Caco-2 (cell line): ENCODE measurements at regions not wholly inside any gene's neighbourhood (a gene's known extent, or its start where the extent isn't known, plus 50 kb on each side); places are given as distances from the start of the nearest gene placed in this dataset.

Experiments
- BruUV-seq: library from RNA; stranded (reverse); fragments of 400-500 nt; replicated peaks from 2 replicates; lab custom pipeline; 2021; lab: Mats Ljungman, UMichigan
- CTCF ChIA-PET: fragments of 300-600 bp; sonication (Branson Sonifier 250); formaldehyde crosslinking; loops from one replicate; lab custom pipeline; 2022; ENCODE audit warnings: antibody characterized with exemption; lab: Charles Lee
- POLR2A ChIA-PET: fragments of 300-600 bp; sonication (Branson Sonifier 250); formaldehyde crosslinking; loops from one replicate; lab custom pipeline; 2022; ENCODE audit warnings: antibody characterized with exemption; lab: Charles Lee
- DNase-seq, 2 experiments: peaks; one replicate each; pipeline versions ENCODE4 v3.0.0 to v3.0.0-alpha.2; 2020 to 2022
- H3K27me3 ChIP-seq: replicated peaks from 2 replicates; pipeline ENCODE4 v1.6.0; 2011; ENCODE audit warnings: low read length; ENCODE audit not compliant: control insufficient read depth, insufficient read depth
- H3K36me3 ChIP-seq: 2 replicates; pipeline ENCODE4 v1.5.1; 2011; ENCODE audit warnings: low read length; ENCODE audit not compliant: control insufficient read depth, insufficient read depth
- H3K4me1 ChIP-seq: fragments of 250-450 bp; sonication (Bioruptor Pico); 2 replicates; pipeline ENCODE4 v1.5.1; 2020; ENCODE audit warnings: mild to moderate bottlenecking
- H3K4me3 ChIP-seq: 2 replicates; pipeline ENCODE4 v1.5.1; 2011; ENCODE audit warnings: low read depth, mild to moderate bottlenecking, control low read depth, low read length
- H3K9me3 ChIP-seq: fragments of 250-450 bp; sonication (Bioruptor Pico); 2 replicates; pipeline ENCODE4 v1.5.1; 2020; ENCODE audit warnings: mild to moderate bottlenecking, moderate library complexity
- H3K27ac Mint-ChIP-seq: one replicate; pipeline ENCODE4 v1.8.0; 2022; ENCODE audit warnings: mixed read lengths; ENCODE audit not compliant: unreplicated experiment
- H3K27me3 Mint-ChIP-seq: one replicate; pipeline ENCODE4 v1.8.0; 2022; ENCODE audit warnings: mixed read lengths; ENCODE audit not compliant: insufficient read depth, unreplicated experiment
- H3K36me3 Mint-ChIP-seq: one replicate; pipeline ENCODE4 v1.8.0; 2022; ENCODE audit warnings: mild to moderate bottlenecking, mixed read lengths; ENCODE audit not compliant: insufficient read depth, unreplicated experiment
- H3K4me1 Mint-ChIP-seq: one replicate; pipeline ENCODE4 v1.8.0; 2022; ENCODE audit warnings: low read depth, mixed read lengths; ENCODE audit not compliant: unreplicated experiment
- H3K4me3 Mint-ChIP-seq: one replicate; pipeline ENCODE4 v1.8.0; 2022; ENCODE audit warnings: mild to moderate bottlenecking, moderate library complexity, mixed read lengths; ENCODE audit not compliant: unreplicated experiment
- H3K9me3 Mint-ChIP-seq: one replicate; pipeline ENCODE4 v1.8.0; 2022; ENCODE audit warnings: mixed read lengths; ENCODE audit not compliant: unreplicated experiment
- CTCF ChIP-seq, 2 experiments: fragments of 200-600 bp in 1 of 2; IDR thresholded peaks; 1 replicate in 1 of 2; 2 replicates in 1 of 2; pipeline versions ENCODE4 v1.5.1 to v1.8.0; 2011 to 2022; ENCODE audit warnings: antibody characterized with exemption in 1 of 2, control low read depth in 1 of 2, inconsistent platforms in 1 of 2, low read depth in 1 of 2, low read length in 1 of 2, mild to moderate bottlenecking in 1 of 2, moderate library complexity in 1 of 2; ENCODE audit not compliant: insufficient read depth in 1 of 2, severe bottlenecking in 1 of 2, unreplicated experiment in 1 of 2
- intact Hi-C: fragments of 100-400 bp; cut with micrococcal nuclease; formaldehyde crosslinking; loops from one replicate; pipeline ENCODE4 v1.10.0; 2022; ENCODE audit not compliant: unreplicated experiment

- Mint-ChIP-seq H3K4me1 (no peaks in the 10 kb centered on the region), H3K9me3 (no peaks in the 10 kb centered on the region), H3K27me3 (peaks cover 5% of the 10 kb centered on the region), H3K27ac (no peak overlapping the region), H3K4me3 (no peak overlapping the region), H3K36me3 (no peaks in the 10 kb centered on the region)
- no peak for TF ChIP-seq CTCF (IDR thresholded peaks at IDR 0.05; ENCODE audit: insufficient read depth in 1 of 2, low read depth in 1 of 2, low read length in 1 of 2, severe bottlenecking in 1 of 2, unreplicated experiment in 1 of 2)
- Histone ChIP-seq H3K9me3 (no peaks in the 10 kb centered on the region), H3K27me3 (no peaks in the 10 kb centered on the region), H3K4me1 (no peaks in the 10 kb centered on the region), H3K4me3 (no peak overlapping the region), H3K36me3 (no peaks in the 10 kb centered on the region)
- POLR2A ChIA-PET: no interaction called here
- DNase-seq: no peak
- no TSS peak for BruUV-seq
- CTCF ChIA-PET: no interaction called here
- intact Hi-C loops: no loop called here
Measured at GRCh38 chr14:86955771-86956354, 1037.1 kb downstream of the GALC start.

GRCh38 chr14:86954623-86955022 is 1038.4 kb downstream of the GALC start:
- POLR2A ChIA-PET: no interaction called here

GRCh38 chr14:86946446-86946845 is 1046.5 kb downstream of the GALC start:
- no peaks in the 10 kb centered on the region for H3K27me3 Mint-ChIP-seq
- ChIA-PET CTCF (no interaction called here), POLR2A (no interaction called here)
- H3K36me3 Mint-ChIP-seq: no peaks in the 10 kb centered on the region
- H3K27ac Mint-ChIP-seq: no peak overlapping the region
- H3K4me3 ChIP-seq: no peak overlapping the region
- H3K4me1 ChIP-seq: no peaks in the 10 kb centered on the region
- H3K9me3 Mint-ChIP-seq: no peaks in the 10 kb centered on the region
- no peak overlapping the region for H3K4me3 Mint-ChIP-seq
- no peaks in the 10 kb centered on the region for H3K27me3 ChIP-seq
- intact Hi-C loops: no loop called here
- no TSS peak for BruUV-seq
- H3K36me3 ChIP-seq: no peaks in the 10 kb centered on the region
- no peaks in the 10 kb centered on the region for H3K9me3 ChIP-seq
- H3K4me1 Mint-ChIP-seq: no peaks in the 10 kb centered on the region
- no peak for DNase-seq
- TF ChIP-seq CTCF (IDR thresholded peaks at IDR 0.05; ENCODE audit: insufficient read depth in 1 of 2, low read depth in 1 of 2, low read length in 1 of 2, severe bottlenecking in 1 of 2, unreplicated experiment in 1 of 2): no peak

More at GRCh38 chr14:86954623-86955022, 1038.4 kb downstream of the GALC start:
- Mint-ChIP-seq H3K27ac (no peak overlapping the region), H3K4me3 (no peak overlapping the region), H3K36me3 (no peaks in the 10 kb centered on the region), H3K9me3 (no peaks in the 10 kb centered on the region), H3K27me3 (peaks cover 5% of the 10 kb centered on the region), H3K4me1 (no peaks in the 10 kb centered on the region)
- DNase-seq: no peak
- Histone ChIP-seq H3K4me1 (no peaks in the 10 kb centered on the region), H3K36me3 (no peaks in the 10 kb centered on the region), H3K9me3 (no peaks in the 10 kb centered on the region), H3K27me3 (no peaks in the 10 kb centered on the region), H3K4me3 (no peak overlapping the region)
- BruUV-seq: no TSS peak
- CTCF ChIA-PET: no interaction called here
- TF ChIP-seq CTCF (IDR thresholded peaks at IDR 0.05; ENCODE audit: insufficient read depth in 1 of 2, low read depth in 1 of 2, low read length in 1 of 2, severe bottlenecking in 1 of 2, unreplicated experiment in 1 of 2): no peak
- intact Hi-C loops: no loop called here
